Breast epithelium (tissue), 3 donors: ENCODE measurements at regions not wholly inside any gene's neighbourhood (a gene's known extent, or its start where the extent isn't known, plus 50 kb on each side); places are given as distances from the start of the nearest gene placed in this dataset.

Experiments
- POLR2A ChIP-seq: fragments of 450-650 bp; IDR thresholded peaks from one replicate; pipeline ENCODE4 v1.6.1; 2016; ENCODE audit warnings: antibody characterized with exemption, mild to moderate bottlenecking, moderate library complexity
- POLR2AphosphoS5 ChIP-seq, 3 donors: sonication (generic); formaldehyde crosslinking; IDR thresholded peaks; one replicate each; pipeline ENCODE4 v1.6.1; 2017; ENCODE audit warnings: antibody characterized with exemption in 3 of 3

DNA sequence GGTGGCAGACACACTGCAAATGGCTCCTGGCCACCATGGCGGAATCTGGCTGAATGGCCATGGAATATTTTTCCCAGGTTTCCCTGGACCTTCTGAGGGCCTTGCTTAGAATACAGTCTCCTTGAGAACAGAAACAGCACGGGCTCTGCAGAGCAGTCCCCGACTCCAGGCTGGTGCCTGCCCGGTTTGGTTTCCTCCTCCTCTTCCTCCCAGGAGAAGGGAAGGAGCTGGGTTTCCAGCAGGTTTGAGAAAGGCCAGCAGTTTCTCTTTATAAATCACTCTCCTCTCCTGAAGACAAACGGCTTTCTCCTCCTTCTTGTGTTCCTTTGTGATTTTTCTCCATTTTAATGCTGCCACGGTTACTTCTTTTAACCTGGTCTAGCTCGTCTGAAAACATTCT lies 106.8 kb upstream of the RFLNA start:
- no peak for TF ChIP-seq POLR2AphosphoS5 (IDR thresholded peaks at IDR 0.05)
- no peak for TF ChIP-seq POLR2A
